ENCODE measurements at regions not wholly inside any gene's neighbourhood (a gene's known extent, or its start where the extent isn't known, plus 50 kb on each side); places are given as distances from the start of the nearest gene placed in this dataset.
"Not testable (repeated sequence)": the region's sequence is repeated elsewhere in the genome, so short reads cannot be mapped to it uniquely, and the experiment has no call there.

DNA sequence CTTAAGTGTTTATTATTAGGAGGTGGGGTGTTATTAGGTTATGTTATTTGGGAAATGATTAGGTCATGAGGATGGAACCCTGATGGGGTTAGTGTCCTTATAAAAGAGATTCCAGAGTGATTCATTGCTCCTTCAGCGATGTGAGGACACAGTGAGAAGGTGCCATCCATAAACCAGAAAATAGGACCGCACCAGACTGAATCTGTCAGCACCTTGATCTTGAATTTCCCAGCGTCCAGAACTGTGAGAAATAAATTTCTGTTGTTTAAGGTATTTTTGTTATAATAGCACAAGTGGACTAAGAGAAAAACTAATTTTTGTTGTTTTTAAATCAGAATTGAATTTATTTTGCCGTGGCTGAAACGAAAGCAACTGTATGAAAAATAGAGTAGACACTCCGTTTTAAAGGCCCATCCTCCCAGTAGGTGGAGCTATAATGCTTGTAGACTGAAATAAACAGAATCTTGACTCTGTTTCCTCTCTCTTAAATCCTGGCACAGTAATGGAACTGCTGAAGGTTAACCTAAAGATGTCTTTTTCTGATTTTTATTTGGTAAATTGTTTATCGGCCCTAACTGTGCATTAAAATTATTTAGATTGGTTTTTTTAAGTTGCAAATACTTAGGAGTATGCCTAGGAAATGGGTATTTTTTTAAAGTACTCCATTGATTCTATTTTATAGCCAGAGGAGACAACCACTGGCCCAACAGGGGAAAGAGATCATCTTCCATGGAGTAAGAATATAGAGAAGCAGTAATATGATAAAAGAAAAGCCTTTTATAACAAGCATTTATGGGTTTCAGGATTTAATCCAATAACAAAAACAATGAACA, 133.2 kb upstream of the ADAMTS3 start:
- Histone ChIP-seq H3K27me3 (ENCODE audit: insufficient read depth, poor library complexity, severe bottlenecking) (peaks cover 9% of the 10 kb centered on the region), H3K4me3 (replicated peaks; ENCODE audit: insufficient read depth, low read length) (peak overlapping the region; percentile 12), H3K27ac (replicated peaks) (no peak overlapping the region)
- peak; percentile 1 to 31 for DNase-seq (ENCODE audit: low read depth in 1 of 2, low spot score in 1 of 2)
- TF ChIP-seq, protein P1, sequence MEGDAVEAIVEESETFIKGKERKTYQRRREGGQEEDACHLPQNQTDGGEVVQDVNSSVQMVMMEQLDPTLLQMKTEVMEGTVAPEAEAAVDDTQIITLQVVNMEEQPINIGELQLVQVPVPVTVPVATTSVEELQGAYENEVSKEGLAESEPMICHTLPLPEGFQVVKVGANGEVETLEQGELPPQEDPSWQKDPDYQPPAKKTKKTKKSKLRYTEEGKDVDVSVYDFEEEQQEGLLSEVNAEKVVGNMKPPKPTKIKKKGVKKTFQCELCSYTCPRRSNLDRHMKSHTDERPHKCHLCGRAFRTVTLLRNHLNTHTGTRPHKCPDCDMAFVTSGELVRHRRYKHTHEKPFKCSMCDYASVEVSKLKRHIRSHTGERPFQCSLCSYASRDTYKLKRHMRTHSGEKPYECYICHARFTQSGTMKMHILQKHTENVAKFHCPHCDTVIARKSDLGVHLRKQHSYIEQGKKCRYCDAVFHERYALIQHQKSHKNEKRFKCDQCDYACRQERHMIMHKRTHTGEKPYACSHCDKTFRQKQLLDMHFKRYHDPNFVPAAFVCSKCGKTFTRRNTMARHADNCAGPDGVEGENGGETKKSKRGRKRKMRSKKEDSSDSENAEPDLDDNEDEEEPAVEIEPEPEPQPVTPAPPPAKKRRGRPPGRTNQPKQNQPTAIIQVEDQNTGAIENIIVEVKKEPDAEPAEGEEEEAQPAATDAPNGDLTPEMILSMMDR (IDR thresholded peaks at IDR 0.05; ENCODE audit: insufficient read depth, low read length), result peak; percentile 36
- TF ChIP-seq SPI1 (IDR thresholded peaks at IDR 0.05; ENCODE audit: borderline replicate concordance, low read depth), result no peak

DNA sequence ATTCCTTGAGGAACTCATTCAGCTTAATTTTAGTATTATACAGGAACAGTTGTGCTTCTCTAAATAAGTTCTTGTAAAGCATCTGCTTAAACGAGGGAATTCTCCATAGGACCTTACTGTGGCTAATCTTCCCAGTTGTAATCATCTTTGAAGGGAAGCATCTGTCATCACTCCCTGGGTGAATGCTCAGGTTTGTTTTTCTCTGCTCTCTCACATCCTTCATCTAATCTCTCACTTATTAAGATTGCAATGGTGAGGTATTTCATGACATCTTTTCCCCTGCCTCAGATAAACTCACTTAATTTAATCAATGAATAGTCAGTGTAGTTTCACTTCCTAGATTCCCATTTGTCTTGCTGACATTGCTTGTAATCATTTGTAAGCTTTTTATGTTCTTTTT, 121.8 kb upstream of the ADAMTS3 start:
- H3K27ac ChIP-seq (replicated peaks), result no peak overlapping the region
- DNase-seq (ENCODE audit: low read depth in 1 of 2, low spot score in 1 of 2), result no peak
- H3K4me3 ChIP-seq (replicated peaks; ENCODE audit: insufficient read depth, low read length), result no peak overlapping the region
- no peaks in the 10 kb centered on the region for H3K27me3 ChIP-seq (ENCODE audit: insufficient read depth, poor library complexity, severe bottlenecking)
- no peak for TF ChIP-seq POLR2AphosphoS5 (IDR thresholded peaks at IDR 0.05; ENCODE audit: low read depth)
- TF ChIP-seq SPI1 (IDR thresholded peaks at IDR 0.05; ENCODE audit: borderline replicate concordance, low read depth), result no peak
- TF ChIP-seq, protein P2, sequence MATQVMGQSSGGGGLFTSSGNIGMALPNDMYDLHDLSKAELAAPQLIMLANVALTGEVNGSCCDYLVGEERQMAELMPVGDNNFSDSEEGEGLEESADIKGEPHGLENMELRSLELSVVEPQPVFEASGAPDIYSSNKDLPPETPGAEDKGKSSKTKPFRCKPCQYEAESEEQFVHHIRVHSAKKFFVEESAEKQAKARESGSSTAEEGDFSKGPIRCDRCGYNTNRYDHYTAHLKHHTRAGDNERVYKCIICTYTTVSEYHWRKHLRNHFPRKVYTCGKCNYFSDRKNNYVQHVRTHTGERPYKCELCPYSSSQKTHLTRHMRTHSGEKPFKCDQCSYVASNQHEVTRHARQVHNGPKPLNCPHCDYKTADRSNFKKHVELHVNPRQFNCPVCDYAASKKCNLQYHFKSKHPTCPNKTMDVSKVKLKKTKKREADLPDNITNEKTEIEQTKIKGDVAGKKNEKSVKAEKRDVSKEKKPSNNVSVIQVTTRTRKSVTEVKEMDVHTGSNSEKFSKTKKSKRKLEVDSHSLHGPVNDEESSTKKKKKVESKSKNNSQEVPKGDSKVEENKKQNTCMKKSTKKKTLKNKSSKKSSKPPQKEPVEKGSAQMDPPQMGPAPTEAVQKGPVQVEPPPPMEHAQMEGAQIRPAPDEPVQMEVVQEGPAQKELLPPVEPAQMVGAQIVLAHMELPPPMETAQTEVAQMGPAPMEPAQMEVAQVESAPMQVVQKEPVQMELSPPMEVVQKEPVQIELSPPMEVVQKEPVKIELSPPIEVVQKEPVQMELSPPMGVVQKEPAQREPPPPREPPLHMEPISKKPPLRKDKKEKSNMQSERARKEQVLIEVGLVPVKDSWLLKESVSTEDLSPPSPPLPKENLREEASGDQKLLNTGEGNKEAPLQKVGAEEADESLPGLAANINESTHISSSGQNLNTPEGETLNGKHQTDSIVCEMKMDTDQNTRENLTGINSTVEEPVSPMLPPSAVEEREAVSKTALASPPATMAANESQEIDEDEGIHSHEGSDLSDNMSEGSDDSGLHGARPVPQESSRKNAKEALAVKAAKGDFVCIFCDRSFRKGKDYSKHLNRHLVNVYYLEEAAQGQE (IDR thresholded peaks at IDR 0.05; ENCODE audit: insufficient replicate concordance, low read depth), result no peak
- TF ChIP-seq GABPA (IDR thresholded peaks at IDR 0.05; ENCODE audit: low read depth), result no peak
- TF ChIP-seq, protein P1 (IDR thresholded peaks at IDR 0.05; ENCODE audit: insufficient read depth, low read length), result no peak

DNA sequence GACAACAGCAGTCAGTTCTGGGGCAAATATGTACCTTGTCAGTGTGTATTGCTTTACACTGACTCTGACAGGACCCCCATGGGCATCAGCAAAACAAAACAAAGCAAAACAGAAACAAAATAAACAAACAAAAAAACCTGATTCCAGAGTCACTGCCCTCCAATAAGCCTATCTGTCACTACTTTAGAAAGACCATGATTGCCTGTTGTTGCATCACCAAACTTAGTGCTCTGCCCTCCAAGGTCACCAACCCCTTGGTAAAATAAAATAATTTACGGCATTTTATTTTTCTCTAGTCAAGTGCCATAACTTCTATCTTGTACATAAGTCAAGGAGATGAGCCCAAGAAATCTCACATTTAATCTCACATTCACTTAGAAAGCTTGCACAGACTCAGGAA, 120.9 kb upstream of the ADAMTS3 start:
- no peak for TF ChIP-seq POLR2AphosphoS5 (IDR thresholded peaks at IDR 0.05; ENCODE audit: low read depth)
- TF ChIP-seq, protein P2 (IDR thresholded peaks at IDR 0.05; ENCODE audit: insufficient replicate concordance, low read depth), result no peak
- no peak for TF ChIP-seq SPI1 (IDR thresholded peaks at IDR 0.05; ENCODE audit: borderline replicate concordance, low read depth)
- no peak for TF ChIP-seq GABPA (IDR thresholded peaks at IDR 0.05; ENCODE audit: low read depth)
- TF ChIP-seq, protein P1 (IDR thresholded peaks at IDR 0.05; ENCODE audit: insufficient read depth, low read length), result no peak

DNA sequence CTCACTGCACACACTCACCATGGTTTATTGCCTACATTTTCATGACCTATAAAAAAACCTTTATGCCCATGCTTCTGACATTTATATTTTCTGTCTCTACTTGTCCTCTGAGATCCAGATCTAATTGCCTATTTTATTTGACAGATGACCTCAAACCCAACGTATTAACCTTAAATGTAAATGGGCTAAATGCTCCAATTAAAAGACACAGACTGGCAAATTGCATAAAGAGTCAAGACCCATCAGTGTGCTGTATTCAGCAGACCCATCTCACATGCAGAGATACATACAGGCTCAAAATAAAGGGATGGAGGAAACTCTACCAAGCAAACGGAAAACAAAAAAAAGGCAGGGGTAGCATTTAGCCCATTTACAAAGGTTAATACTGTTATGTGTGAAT, 117.4 kb upstream of the ADAMTS3 start:
- DNase-seq (ENCODE audit: low read depth in 1 of 2, low spot score in 1 of 2); H3K27ac ChIP-seq (replicated peaks); H3K27me3 ChIP-seq (ENCODE audit: insufficient read depth, poor library complexity, severe bottlenecking); H3K4me3 ChIP-seq (replicated peaks; ENCODE audit: insufficient read depth, low read length): not testable (repeated sequence)

More for the DNA sequence above, 120.9 kb upstream of the ADAMTS3 start:
- Histone ChIP-seq H3K4me3 (replicated peaks; ENCODE audit: insufficient read depth, low read length) (no peak overlapping the region), H3K27me3 (ENCODE audit: insufficient read depth, poor library complexity, severe bottlenecking) (no peaks in the 10 kb centered on the region), H3K27ac (replicated peaks) (no peak overlapping the region)
- no peak for DNase-seq (ENCODE audit: low read depth in 1 of 2, low spot score in 1 of 2)
